Mucosa of descending colon (tissue), 3 donors: ENCODE measurements at regions not wholly inside any gene's neighbourhood (a gene's known extent, or its start where the extent isn't known, plus 50 kb on each side); places are given as distances from the start of the nearest gene placed in this dataset.

ENCODE experiments used
- ATAC-seq: fragments of 200-7000 bp; cut with Tn5 transposase; one replicate; pipeline ENCODE4 v1.9.1; 2020; ENCODE audit warnings: mild to moderate bottlenecking, moderate library complexity
- DNase-seq, 3 donors: peaks; one replicate each; pipeline ENCODE4 v3.0.0-alpha.2; 2020
- H3K36me3 ChIP-seq: fragments of 200-600 bp; one replicate; pipeline ENCODE4 v1.8.0; 2021; ENCODE audit warnings: low read depth, mild to moderate bottlenecking
- H3K4me1 ChIP-seq: fragments of 200-600 bp; one replicate; pipeline ENCODE4 v1.8.0; 2021; ENCODE audit warnings: low read depth, mild to moderate bottlenecking
- H3K4me3 ChIP-seq: fragments of 200-600 bp; one replicate; pipeline ENCODE4 v1.8.0; 2021; ENCODE audit warnings: mild to moderate bottlenecking
- H3K9me3 ChIP-seq: fragments of 200-600 bp; one replicate; pipeline ENCODE4 v1.8.0; 2021; ENCODE audit warnings: mild to moderate bottlenecking
- intact Hi-C, 2 donors: fragments of 100-400 bp; cut with DNase I in 1 of 2; cut with micrococcal nuclease in 1 of 2; formaldehyde crosslinking; loops; one replicate each; pipeline versions ENCODE4 v1.11.0 to v1.11.1; 2022; cut with DNase I, micrococcal nuclease
- TF ChIP-seq, protein P1 (sequence below): fragments of 200-600 bp; IDR thresholded peaks from one replicate; pipeline ENCODE4 v1.8.0; 2022; ENCODE audit warnings: antibody characterized with exemption, mild to moderate bottlenecking
- donor health status: DM: no; HTN: no; CAD: no; lungs with moderate emphysema.
- donor health status: DM: no; HTN: no; CAD: no.
- donor health status: DM: no; HTN: yes; CAD: no.

DNA sequence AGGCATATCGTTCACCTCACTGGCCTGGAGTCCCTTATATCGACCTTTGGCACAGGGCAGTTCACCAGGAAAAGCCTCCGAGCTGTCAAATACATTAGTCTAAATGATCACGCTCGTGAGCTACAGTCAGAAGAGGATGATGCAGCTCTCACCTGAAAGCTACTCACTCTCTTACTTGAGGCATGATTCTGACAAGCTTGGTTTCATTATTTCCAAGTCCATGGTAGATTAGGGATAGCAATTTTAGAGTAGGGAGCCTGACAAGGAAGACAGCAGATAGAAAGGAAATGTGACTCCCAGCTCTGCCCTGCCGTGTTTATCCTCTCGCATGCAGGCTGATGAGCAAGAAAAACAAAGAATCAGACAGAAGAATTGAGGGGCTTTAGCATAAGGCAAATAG is 98.0 kb upstream of the MAP1B start:
- H3K36me3 ChIP-seq = no peaks in the 10 kb centered on the region
- H3K4me3 ChIP-seq = no peak overlapping the region
- TF ChIP-seq, protein P1, sequence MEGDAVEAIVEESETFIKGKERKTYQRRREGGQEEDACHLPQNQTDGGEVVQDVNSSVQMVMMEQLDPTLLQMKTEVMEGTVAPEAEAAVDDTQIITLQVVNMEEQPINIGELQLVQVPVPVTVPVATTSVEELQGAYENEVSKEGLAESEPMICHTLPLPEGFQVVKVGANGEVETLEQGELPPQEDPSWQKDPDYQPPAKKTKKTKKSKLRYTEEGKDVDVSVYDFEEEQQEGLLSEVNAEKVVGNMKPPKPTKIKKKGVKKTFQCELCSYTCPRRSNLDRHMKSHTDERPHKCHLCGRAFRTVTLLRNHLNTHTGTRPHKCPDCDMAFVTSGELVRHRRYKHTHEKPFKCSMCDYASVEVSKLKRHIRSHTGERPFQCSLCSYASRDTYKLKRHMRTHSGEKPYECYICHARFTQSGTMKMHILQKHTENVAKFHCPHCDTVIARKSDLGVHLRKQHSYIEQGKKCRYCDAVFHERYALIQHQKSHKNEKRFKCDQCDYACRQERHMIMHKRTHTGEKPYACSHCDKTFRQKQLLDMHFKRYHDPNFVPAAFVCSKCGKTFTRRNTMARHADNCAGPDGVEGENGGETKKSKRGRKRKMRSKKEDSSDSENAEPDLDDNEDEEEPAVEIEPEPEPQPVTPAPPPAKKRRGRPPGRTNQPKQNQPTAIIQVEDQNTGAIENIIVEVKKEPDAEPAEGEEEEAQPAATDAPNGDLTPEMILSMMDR = no peak
- intact Hi-C loops = no loop called here
- DNase-seq = no peak
- no peaks in the 10 kb centered on the region for H3K9me3 ChIP-seq
- no peaks in the 10 kb centered on the region for H3K4me1 ChIP-seq
- ATAC-seq = no peak

DNA sequence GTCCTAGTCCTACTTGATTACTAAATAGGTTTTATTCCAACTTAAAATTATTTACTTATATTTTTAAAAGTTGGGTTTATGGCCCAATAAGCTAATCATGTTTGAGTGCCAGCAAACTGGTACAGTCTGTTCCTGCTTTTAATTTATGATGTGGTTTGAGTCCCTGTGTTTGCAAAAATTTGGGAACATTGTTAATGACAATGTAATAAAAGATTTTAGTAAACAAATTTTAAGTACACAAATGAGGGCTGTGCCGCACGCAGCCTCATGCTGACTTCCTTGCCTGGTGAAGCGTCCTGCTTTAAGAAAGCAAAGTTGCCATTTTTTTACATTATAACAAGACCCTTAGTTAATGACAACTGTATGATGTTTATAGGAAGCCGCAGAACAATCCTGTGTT is 96.8 kb upstream of the MAP1B start:
- intact Hi-C loops = no loop called here
- ATAC-seq (no peak), DNase-seq (no peak)
- no peaks in the 10 kb centered on the region for H3K4me1 ChIP-seq
- H3K36me3 ChIP-seq = no peaks in the 10 kb centered on the region
- H3K9me3 ChIP-seq = no peaks in the 10 kb centered on the region
- no peak overlapping the region for H3K4me3 ChIP-seq
- TF ChIP-seq, protein P1 = no peak

DNA sequence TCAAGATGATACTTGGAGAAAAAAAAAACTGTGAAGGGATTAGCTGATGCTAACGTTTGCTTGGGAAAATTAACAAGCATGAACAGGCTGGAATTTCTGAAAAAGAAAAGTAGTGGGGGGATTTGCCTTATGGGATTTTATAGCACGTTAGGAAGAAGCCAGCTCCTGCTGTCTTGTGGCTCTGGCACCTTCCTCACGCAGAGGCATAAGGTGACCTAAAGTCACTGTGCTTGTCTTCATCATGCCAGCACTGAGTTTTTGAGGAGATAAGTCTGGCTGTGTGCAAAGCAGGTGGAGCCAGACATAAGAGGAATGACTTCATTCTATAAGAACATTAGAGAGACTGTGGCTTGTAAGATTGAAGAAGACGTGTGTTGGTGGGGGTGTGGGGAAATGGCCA is 94.4 kb upstream of the MAP1B start:
- H3K36me3 ChIP-seq = no peaks in the 10 kb centered on the region
- DNase-seq = no peak
- TF ChIP-seq, protein P1 = no peak
- H3K4me1 ChIP-seq = no peaks in the 10 kb centered on the region
- no peaks in the 10 kb centered on the region for H3K9me3 ChIP-seq
- H3K4me3 ChIP-seq = no peak overlapping the region
- no peak for ATAC-seq
- intact Hi-C loops = no loop called here

- H3K4me3 ChIP-seq = no peak overlapping the region
- no peak for ATAC-seq
- no peaks in the 10 kb centered on the region for H3K9me3 ChIP-seq
- H3K4me1 ChIP-seq = no peaks in the 10 kb centered on the region
- no peak for DNase-seq
- intact Hi-C loops = no loop called here
- TF ChIP-seq, protein P1 = no peak
- H3K36me3 ChIP-seq = no peaks in the 10 kb centered on the region
Observed at GRCh38 chr5:72013766-72014624, 93.3 kb upstream of the MAP1B start.

DNA sequence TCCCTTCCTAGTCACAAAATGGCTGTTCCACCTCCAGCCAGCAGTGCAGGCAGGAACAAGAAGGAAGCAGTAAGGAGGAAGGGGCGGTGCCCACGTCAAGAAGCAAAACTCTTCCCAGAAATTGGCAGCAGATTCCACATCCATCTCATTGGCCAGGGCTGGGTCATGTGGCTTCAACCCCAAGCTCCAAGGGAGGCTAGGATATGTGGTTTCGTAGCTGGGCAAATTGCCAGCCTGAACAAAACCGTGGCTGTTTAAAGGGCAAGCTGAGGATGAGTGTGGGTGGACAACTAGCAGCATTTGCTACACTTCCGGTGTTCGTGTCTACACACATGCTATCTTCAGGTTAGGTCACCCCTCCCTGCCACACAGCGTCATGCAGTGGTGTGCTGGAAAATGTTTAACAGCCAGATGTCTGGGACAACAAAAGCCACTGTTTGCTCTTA is 92.1 kb upstream of the MAP1B start:
- no peak overlapping the region for H3K4me3 ChIP-seq
- H3K4me1 ChIP-seq = no peaks in the 10 kb centered on the region
- intact Hi-C loops = loop anchor here in 1 of 2 donors (5.0 kb wide), 1 partner anchor 233 kb away; no protein-coding TSS in a partner anchor
- ATAC-seq (peak; percentile 35), DNase-seq (peak in 1 of 3 donors; percentile 9)
- no peaks in the 10 kb centered on the region for H3K9me3 ChIP-seq
- H3K36me3 ChIP-seq = no peaks in the 10 kb centered on the region
- TF ChIP-seq, protein P1 = no peak
